ENCODE measurements at regions not wholly inside any gene's neighbourhood (a gene's known extent, or its start where the extent isn't known, plus 50 kb on each side); places are given as distances from the start of the nearest gene placed in this dataset.

- CTCF ChIA-PET = no interaction called here
- Mint-ChIP-seq H3K4me1 (no peaks in the 10 kb centered on the region), H3K27ac (no peak overlapping the region), H3K4me3 (no peak overlapping the region), H3K36me3 (ENCODE audit: low read depth) (no peaks in the 10 kb centered on the region), H3K9me3 (no peaks in the 10 kb centered on the region), H3K27me3 (no peaks in the 10 kb centered on the region)
- DNase-seq = no peak
- POLR2A ChIA-PET = no interaction called here
Observed at GRCh38 chr12:24711056-24712008, 237.6 kb downstream of the BCAT1 start.

DNA sequence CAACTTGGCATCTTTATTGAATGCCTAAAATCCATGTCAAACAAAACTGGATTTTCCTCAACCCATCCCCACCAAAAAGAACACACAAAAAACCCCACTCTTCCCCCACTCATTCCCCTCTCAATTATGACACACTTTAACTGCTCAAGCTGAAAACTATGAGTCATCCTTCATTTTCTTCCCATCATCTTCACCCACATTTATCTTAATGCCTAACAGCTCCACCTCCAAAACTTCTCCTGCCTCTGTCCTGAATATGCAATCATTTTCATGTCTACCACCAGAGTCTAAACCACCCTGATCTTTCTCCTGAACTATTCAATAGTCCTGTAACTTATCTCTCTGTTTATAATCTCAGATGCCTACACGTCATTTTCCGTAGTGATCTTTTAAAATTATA is 239.7 kb downstream of the BCAT1 start:
- Mint-ChIP-seq H3K27ac (no peak overlapping the region), H3K4me3 (no peak overlapping the region), H3K36me3 (ENCODE audit: low read depth) (no peaks in the 10 kb centered on the region), H3K27me3 (no peaks in the 10 kb centered on the region), H3K9me3 (no peaks in the 10 kb centered on the region), H3K4me1 (peaks cover 9% of the 10 kb centered on the region)
- no peak for DNase-seq
- POLR2A ChIA-PET = no interaction called here
- CTCF ChIA-PET = no interaction called here

GRCh38 chr12:24708718-24709117 is 240.2 kb downstream of the BCAT1 start:
- no peaks in the 10 kb centered on the region for H3K36me3 Mint-ChIP-seq (ENCODE audit: low read depth)
- no peak overlapping the region for H3K27ac Mint-ChIP-seq
- no peak overlapping the region for H3K4me3 Mint-ChIP-seq
- ChIA-PET POLR2A (interaction anchor here (0.6 to 1.1 kb wide), 2 partner anchors 10 to 13 kb away, joined by 3 read pairs; no protein-coding TSS in a partner anchor), CTCF (no interaction called here)
- H3K4me1 Mint-ChIP-seq = peaks cover 9% of the 10 kb centered on the region
- H3K9me3 Mint-ChIP-seq = peaks cover 2% of the 10 kb centered on the region
- DNase-seq = no peak
- no peaks in the 10 kb centered on the region for H3K27me3 Mint-ChIP-seq

DNA sequence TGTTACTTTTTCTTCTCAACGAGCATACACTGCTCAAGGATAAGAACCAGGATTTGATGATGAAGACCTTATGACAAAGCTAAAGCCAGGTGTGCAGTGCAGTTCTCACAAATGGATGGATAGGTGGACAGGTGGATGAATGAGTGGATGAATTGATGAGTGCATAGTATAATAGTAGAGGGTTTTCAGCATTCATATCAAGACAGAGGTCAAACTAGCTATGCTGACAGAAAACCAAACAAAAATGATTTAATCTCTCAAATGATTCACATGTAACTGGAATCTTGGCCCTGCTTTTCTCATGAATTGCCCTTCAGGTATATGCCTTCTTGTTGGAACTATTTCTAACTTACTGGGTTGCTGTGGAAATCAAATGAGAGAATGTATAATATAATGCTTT is 240.9 kb downstream of the BCAT1 start:
- no peak overlapping the region for H3K4me3 Mint-ChIP-seq
- H3K4me1 Mint-ChIP-seq = peaks cover 9% of the 10 kb centered on the region
- DNase-seq = no peak
- POLR2A ChIA-PET = interaction anchor here (0.6 to 1.1 kb wide), 2 partner anchors 11 to 12 kb away, joined by 3 read pairs; no protein-coding TSS in a partner anchor
- peaks cover 2% of the 10 kb centered on the region for H3K9me3 Mint-ChIP-seq
- H3K27ac Mint-ChIP-seq = no peak overlapping the region
- H3K36me3 Mint-ChIP-seq (ENCODE audit: low read depth) = no peaks in the 10 kb centered on the region
- H3K27me3 Mint-ChIP-seq = no peaks in the 10 kb centered on the region
- CTCF ChIA-PET = no interaction called here

DNA sequence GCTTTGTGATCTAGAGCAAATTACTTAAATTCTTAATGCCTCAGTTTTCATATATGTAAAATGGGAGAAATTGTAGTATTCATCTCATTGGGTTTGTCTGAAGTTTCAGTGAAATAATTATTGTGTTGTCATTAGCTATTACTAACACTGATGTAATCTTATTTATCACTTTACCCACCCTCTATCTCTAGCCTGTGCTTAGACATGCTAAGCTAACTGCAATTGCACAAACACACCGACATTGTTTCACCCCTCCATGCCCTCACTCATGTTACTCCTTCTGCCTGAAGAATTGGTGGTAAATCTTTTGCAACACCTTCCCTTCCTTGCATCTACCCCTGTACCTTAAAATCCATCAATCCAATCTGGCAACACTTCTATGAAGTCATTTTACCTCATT is 241.6 kb downstream of the BCAT1 start:
- Mint-ChIP-seq H3K27me3 (no peaks in the 10 kb centered on the region), H3K4me1 (peaks cover 9% of the 10 kb centered on the region), H3K4me3 (no peak overlapping the region), H3K9me3 (peaks cover 2% of the 10 kb centered on the region), H3K27ac (no peak overlapping the region), H3K36me3 (ENCODE audit: low read depth) (no peaks in the 10 kb centered on the region)
- ChIA-PET POLR2A (no interaction called here), CTCF (no interaction called here)
- DNase-seq = no peak

DNA sequence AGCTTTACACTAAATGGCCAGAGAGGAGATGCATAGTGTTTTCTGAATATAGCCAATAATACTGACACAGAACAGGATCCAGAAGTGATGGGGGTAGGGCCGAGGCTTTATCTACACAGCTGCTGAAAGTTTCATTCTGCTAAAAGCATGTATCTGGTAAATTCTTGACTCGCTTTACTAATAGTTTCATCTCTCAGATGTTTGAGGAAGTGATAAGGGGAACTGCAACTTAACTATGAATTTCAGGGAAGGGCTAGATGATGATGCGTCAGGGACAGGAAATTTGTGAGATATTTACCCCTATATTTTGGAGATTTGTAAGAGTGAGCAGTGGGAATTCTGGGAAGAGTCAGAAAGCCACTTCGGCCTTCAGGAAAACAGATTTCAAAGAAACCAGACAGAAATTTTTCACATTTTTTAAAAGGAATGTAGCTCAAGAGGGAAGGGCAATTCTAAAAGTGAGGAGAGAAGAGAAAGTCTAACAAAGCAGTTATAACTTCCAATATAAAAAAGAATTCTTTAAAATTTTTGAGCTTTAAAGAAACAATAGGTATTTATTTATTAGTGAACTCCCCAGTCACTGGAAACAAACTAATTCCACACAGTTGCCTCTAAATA is 243.1 kb downstream of the BCAT1 start:
- Mint-ChIP-seq H3K27me3 (no peaks in the 10 kb centered on the region), H3K4me3 (no peak overlapping the region), H3K9me3 (peaks cover 2% of the 10 kb centered on the region), H3K27ac (no peak overlapping the region), H3K36me3 (ENCODE audit: low read depth) (no peaks in the 10 kb centered on the region), H3K4me1 (peaks cover 9% of the 10 kb centered on the region)
- DNase-seq = no peak
- ChIA-PET CTCF (no interaction called here), POLR2A (no interaction called here)

DNA sequence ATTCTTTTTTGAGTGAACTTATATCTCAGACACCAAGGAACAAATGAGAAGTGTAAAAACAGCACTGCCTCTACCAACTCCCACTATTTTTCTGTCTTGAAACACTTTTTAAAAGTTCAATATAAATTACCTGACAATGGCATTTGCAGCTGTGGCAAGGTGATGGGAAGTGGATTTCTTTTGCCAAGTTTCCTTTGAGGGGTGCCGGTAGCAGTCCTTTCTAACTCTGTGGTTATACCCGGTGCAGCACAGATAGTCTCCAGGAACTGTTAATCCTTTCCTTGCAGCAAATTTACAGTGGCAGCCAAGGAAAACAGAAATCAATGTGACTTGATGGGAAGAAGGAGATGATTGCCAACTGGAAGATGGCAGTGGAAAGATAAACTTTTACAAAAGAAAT is 243.7 kb downstream of the BCAT1 start:
- Mint-ChIP-seq H3K27me3 (no peaks in the 10 kb centered on the region), H3K4me3 (no peak overlapping the region), H3K4me1 (peaks cover 9% of the 10 kb centered on the region), H3K36me3 (ENCODE audit: low read depth) (no peaks in the 10 kb centered on the region), H3K9me3 (peaks cover 2% of the 10 kb centered on the region), H3K27ac (no peak overlapping the region)
- ChIA-PET POLR2A (no interaction called here), CTCF (no interaction called here)
- no peak for DNase-seq

- Mint-ChIP-seq H3K27me3 (no peaks in the 10 kb centered on the region), H3K4me1 (peaks cover 9% of the 10 kb centered on the region), H3K4me3 (no peak overlapping the region), H3K27ac (no peak overlapping the region), H3K9me3 (peaks cover 2% of the 10 kb centered on the region), H3K36me3 (ENCODE audit: low read depth) (no peaks in the 10 kb centered on the region)
- ChIA-PET POLR2A (no interaction called here), CTCF (no interaction called here)
- no peak for DNase-seq
Observed at GRCh38 chr12:24701343-24701742, 247.6 kb downstream of the BCAT1 start.

DNA sequence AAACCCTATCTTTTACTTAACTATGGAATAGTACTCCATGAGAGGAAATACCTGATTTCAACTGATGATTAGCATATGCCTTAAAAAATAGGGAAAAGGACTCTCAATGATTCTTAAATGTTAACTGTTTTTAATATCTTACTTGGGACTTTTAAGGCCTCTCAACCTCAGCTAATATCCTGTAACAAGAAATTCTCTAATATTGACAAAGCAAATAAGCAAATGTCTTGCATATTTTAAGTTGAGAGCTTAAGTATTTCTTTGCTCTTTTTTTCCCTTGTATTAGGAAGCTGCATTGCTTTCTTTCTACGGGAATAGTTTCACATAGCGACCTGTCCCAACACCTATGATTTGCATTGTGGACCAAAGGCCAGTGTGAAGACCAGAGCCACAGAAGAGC is 249.9 kb downstream of the BCAT1 start:
- Mint-ChIP-seq H3K27ac (no peak overlapping the region), H3K9me3 (no peaks in the 10 kb centered on the region), H3K27me3 (no peaks in the 10 kb centered on the region), H3K4me1 (no peaks in the 10 kb centered on the region), H3K4me3 (no peak overlapping the region), H3K36me3 (ENCODE audit: low read depth) (no peaks in the 10 kb centered on the region)
- DNase-seq = no peak
- CTCF ChIA-PET = no interaction called here
- POLR2A ChIA-PET = no interaction called here

- POLR2A ChIA-PET = no interaction called here
- Mint-ChIP-seq H3K27me3 (peaks cover 1% of the 10 kb centered on the region), H3K36me3 (ENCODE audit: low read depth) (no peaks in the 10 kb centered on the region), H3K4me1 (no peaks in the 10 kb centered on the region), H3K27ac (no peak overlapping the region), H3K9me3 (no peaks in the 10 kb centered on the region), H3K4me3 (no peak overlapping the region)
- CTCF ChIA-PET = no interaction called here
- no peak for DNase-seq
Observed at GRCh38 chr12:24697769-24698168, 251.1 kb downstream of the BCAT1 start.

DNA sequence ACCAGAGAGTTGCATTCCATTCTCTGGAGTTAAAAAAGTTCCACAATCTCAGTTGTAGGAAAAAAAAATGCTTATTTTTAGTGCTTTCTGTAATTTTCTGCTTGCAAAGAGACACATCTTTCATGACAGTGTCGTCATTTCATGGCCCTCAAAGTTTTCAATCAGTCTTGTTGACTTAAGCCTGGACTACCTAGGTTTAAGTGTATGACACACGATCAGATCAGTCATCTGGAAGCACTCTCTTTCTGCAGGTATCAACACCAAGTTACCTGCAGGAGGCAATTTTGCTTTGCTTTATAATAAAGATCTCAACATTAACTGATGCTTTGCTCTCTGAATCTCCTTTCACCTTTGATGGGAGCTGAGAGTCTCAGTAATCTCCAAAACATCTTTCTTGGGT is 251.6 kb downstream of the BCAT1 start:
- DNase-seq = no peak
- H3K27me3 Mint-ChIP-seq = peaks cover 3% of the 10 kb centered on the region
- H3K27ac Mint-ChIP-seq = no peak overlapping the region
- no peaks in the 10 kb centered on the region for H3K4me1 Mint-ChIP-seq
- POLR2A ChIA-PET = no interaction called here
- CTCF ChIA-PET = no interaction called here
- H3K4me3 Mint-ChIP-seq = no peak overlapping the region
- no peaks in the 10 kb centered on the region for H3K36me3 Mint-ChIP-seq (ENCODE audit: low read depth)
- peaks cover 1% of the 10 kb centered on the region for H3K9me3 Mint-ChIP-seq

- Mint-ChIP-seq H3K36me3 (ENCODE audit: low read depth) (no peaks in the 10 kb centered on the region), H3K4me3 (no peak overlapping the region), H3K27ac (no peak overlapping the region), H3K4me1 (no peaks in the 10 kb centered on the region), H3K27me3 (peaks cover 3% of the 10 kb centered on the region), H3K9me3 (peaks cover 3% of the 10 kb centered on the region)
- POLR2A ChIA-PET = no interaction called here
- no peak for DNase-seq
- CTCF ChIA-PET = no interaction called here
Observed at GRCh38 chr12:24696800-24697199, 252.1 kb downstream of the BCAT1 start.

- POLR2A ChIA-PET = interaction anchor here (0.7 kb wide), 1 partner anchor 13 kb away, joined by 3 read pairs; no protein-coding TSS in a partner anchor
- CTCF ChIA-PET = interaction anchor here (0.6 kb wide), 1 partner anchor 94 kb away, joined by 3 read pairs; no protein-coding TSS in a partner anchor
- DNase-seq = no peak
- H3K4me1 Mint-ChIP-seq = no peaks in the 10 kb centered on the region
- H3K9me3 Mint-ChIP-seq = peaks cover 3% of the 10 kb centered on the region
- no peak overlapping the region for H3K27ac Mint-ChIP-seq
- H3K27me3 Mint-ChIP-seq = peaks cover 3% of the 10 kb centered on the region
- H3K36me3 Mint-ChIP-seq (ENCODE audit: low read depth) = no peaks in the 10 kb centered on the region
- no peak overlapping the region for H3K4me3 Mint-ChIP-seq
Observed at GRCh38 chr12:24695657-24696329, 253.1 kb downstream of the BCAT1 start.

Data from activated CD4-positive, alpha-beta memory T cell treated with anti-CD3 and anti-CD28 coated beads, Interleukin-2, amount 10 ng/mL, durations not matched to agents 7 days and 5 days (primary cell).